NB4 (cell line): ENCODE measurements at regions not wholly inside any gene's neighbourhood (a gene's known extent, or its start where the extent isn't known, plus 50 kb on each side); places are given as distances from the start of the nearest gene placed in this dataset.

ENCODE experiments used
- MAX ChIP-seq: IDR thresholded peaks from 2 replicates; pipeline ENCODE4 v1.6.1; 2011; ENCODE audit warnings: low read depth, low read length
- MYC ChIP-seq: IDR thresholded peaks from 2 replicates; pipeline ENCODE4 v1.6.1; 2011; ENCODE audit warnings: low read depth, low read length
- POLR2A ChIP-seq: IDR thresholded peaks from 2 replicates; pipeline ENCODE4 v1.6.1; 2011; ENCODE audit warnings: mild to moderate bottlenecking; ENCODE audit not compliant: insufficient read length; ENCODE audit errors: extremely low read depth
- TF ChIP-seq, protein P1 (sequence below): IDR thresholded peaks from one replicate; pipeline ENCODE4 v1.5.1; 2012; ENCODE audit warnings: low read depth, low read length

- TF ChIP-seq, protein P1, sequence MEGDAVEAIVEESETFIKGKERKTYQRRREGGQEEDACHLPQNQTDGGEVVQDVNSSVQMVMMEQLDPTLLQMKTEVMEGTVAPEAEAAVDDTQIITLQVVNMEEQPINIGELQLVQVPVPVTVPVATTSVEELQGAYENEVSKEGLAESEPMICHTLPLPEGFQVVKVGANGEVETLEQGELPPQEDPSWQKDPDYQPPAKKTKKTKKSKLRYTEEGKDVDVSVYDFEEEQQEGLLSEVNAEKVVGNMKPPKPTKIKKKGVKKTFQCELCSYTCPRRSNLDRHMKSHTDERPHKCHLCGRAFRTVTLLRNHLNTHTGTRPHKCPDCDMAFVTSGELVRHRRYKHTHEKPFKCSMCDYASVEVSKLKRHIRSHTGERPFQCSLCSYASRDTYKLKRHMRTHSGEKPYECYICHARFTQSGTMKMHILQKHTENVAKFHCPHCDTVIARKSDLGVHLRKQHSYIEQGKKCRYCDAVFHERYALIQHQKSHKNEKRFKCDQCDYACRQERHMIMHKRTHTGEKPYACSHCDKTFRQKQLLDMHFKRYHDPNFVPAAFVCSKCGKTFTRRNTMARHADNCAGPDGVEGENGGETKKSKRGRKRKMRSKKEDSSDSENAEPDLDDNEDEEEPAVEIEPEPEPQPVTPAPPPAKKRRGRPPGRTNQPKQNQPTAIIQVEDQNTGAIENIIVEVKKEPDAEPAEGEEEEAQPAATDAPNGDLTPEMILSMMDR: no peak
- TF ChIP-seq MAX (no peak), MYC (no peak), POLR2A (no peak)
Observed at GRCh38 chr1:221449801-221450470, 292.0 kb downstream of the DUSP10 start.
